RWPE1 (cell line): ENCODE measurements at regions not wholly inside any gene's neighbourhood (a gene's known extent, or its start where the extent isn't known, plus 50 kb on each side); places are given as distances from the start of the nearest gene placed in this dataset.

Experiments used
- CTCF ChIA-PET: fragments of 350-600 bp; sonication (Branson Sonifier 250); formaldehyde crosslinking; extraction: SDS; loops from one replicate; lab custom pipeline; 2021; lab: Yijun Ruan, JAX
- POLR2A ChIA-PET: fragments of 400-600 bp; formaldehyde crosslinking; extraction: SDS; loops from one replicate; lab custom pipeline; 2020; ENCODE audit warnings: antibody characterized with exemption; ENCODE audit not compliant: low non-redundant PET; lab: Yijun Ruan, JAX
- DNase-seq: peaks from one replicate; pipeline ENCODE4 v3.0.0; 2012; ENCODE audit warnings: low spot score
- H3K27ac ChIP-seq: fragments of 450-650 bp; 2 replicates; pipeline ENCODE4 v1.5.1; 2017
- CTCF ChIP-seq: fragments of 450-650 bp; conservative IDR thresholded peaks from 2 replicates; pipeline ENCODE4 v1.5.1; 2017; ENCODE audit warnings: low read depth, mild to moderate bottlenecking

- ChIA-PET POLR2A (no interaction called here), CTCF (no interaction called here)
- no peak for TF ChIP-seq CTCF
- H3K27ac ChIP-seq, result no peak overlapping the region
- DNase-seq, result no peak
Measured at GRCh38 chr7:153002115-153002514, 242.6 kb downstream of the ACTR3B start.

GRCh38 chr7:153002572-153002971, 243.0 kb downstream of the ACTR3B start:
- DNase-seq, result no peak
- no peak for TF ChIP-seq CTCF
- no peak overlapping the region for H3K27ac ChIP-seq
- CTCF ChIA-PET, result no interaction called here
- POLR2A ChIA-PET, result no interaction called here

GRCh38 chr7:153004341-153004740, 244.8 kb downstream of the ACTR3B start:
- no peak for TF ChIP-seq CTCF
- no peak for DNase-seq
- ChIA-PET POLR2A (no interaction called here), CTCF (no interaction called here)
- no peak overlapping the region for H3K27ac ChIP-seq

- TF ChIP-seq CTCF, result no peak
- ChIA-PET POLR2A (no interaction called here), CTCF (no interaction called here)
- no peak overlapping the region for H3K27ac ChIP-seq
- DNase-seq, result no peak
Measured at GRCh38 chr7:153005750-153006435, 246.3 kb downstream of the ACTR3B start.

- CTCF ChIA-PET, result no interaction called here
- POLR2A ChIA-PET, result no interaction called here
- no peak for TF ChIP-seq CTCF
- DNase-seq, result no peak
- H3K27ac ChIP-seq, result no peak overlapping the region
Measured at GRCh38 chr7:153006452-153006851, 246.9 kb downstream of the ACTR3B start.

GRCh38 chr7:153006911-153007310, 247.4 kb downstream of the ACTR3B start:
- ChIA-PET POLR2A (no interaction called here), CTCF (no interaction called here)
- no peak overlapping the region for H3K27ac ChIP-seq
- DNase-seq, result no peak
- no peak for TF ChIP-seq CTCF
